GM18870 (cell line): ENCODE measurements at regions not wholly inside any gene's neighbourhood (a gene's known extent, or its start where the extent isn't known, plus 50 kb on each side); places are given as distances from the start of the nearest gene placed in this dataset.
"Not testable (repeated sequence)": the region's sequence is repeated elsewhere in the genome, so short reads cannot be mapped to it uniquely, and the experiment has no call there.

Experiments
- ATAC-seq: cut with Tn5 transposase; IDR thresholded peaks from one replicate; pipeline ENCODE4 v1.9.1; 2021; ENCODE audit warnings: moderate library complexity; ENCODE audit not compliant: unreplicated experiment

DNA sequence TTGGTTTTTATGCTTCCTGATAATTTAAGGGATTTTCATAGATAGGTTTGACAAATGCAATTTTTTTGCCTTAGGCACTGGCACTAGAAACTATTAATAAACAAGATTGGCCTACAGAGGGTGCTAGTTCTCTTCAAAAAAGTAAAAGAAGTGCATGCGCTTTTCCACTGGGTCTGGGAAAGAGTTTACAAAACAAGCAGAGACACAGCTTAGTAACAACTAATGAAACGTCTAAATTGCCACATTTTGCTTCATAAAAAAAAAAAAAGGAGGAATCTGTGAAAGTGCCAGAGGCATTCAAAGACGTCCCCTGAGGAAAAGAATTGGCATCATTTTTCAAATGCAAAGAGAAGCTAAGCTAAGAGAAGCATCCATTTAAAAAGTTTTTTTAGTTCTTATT lies 58.3 kb upstream of the EEA1 start:
- ATAC-seq: no peak

DNA sequence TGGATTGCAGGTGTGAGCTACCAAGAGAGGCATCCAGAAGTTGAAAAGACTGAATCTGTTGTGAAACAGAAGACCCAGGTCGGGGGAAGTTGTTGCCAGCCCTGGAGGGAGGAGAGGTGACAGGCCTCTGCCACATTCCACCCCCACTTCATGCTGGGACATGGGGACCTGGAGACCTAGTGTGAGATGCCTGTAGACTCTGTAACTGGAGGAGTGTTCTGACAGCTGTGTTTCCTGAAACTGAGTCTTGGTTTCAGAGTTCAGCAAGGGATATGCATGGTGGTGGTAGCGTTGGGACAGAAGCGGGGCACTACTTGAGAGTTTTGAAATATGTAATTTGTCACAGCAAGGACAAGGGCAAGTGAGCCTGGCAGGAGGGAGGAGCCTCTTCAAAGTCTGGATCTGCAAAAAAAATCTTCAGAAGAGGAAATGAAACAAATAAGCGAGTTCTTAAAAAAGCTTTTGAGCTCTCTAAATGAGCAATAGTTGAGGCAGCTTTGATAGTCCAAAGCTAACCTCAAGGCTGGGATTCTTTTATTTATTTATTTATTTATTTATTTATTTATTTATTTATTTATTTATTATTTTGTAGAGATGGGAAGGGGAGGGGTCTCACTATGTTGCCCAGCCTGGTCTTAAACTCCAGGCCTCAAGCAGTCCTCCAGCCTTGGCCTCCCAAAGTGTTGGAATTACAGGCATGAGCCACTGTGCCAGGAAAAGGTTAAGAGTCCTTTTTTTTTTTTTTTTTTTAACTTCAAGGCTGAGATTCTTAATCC lies 58.9 kb upstream of the EEA1 start:
- ATAC-seq: peak; percentile 88

DNA sequence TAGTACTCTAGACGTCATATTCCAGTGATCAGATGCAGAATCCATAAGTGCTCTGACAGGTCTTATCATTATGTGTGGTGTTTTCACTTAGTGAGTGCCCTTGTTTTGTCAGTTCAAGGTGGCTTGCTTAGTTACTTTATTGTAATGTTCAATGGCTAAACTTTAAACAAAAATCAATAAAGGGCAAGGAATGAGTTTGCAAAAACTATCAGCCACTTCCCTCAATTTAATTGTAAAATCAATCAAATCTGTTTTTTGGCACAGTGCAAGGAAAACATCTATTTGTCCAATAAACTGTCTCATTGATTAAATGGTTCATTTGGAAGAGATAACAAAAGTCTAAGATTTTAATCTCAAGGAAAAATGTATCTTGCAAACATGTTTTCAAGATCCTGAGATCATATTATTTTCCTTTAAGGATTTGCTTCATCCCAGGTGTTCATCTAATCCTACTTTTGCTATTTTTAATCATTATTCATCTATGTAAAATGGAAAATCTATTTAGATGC lies 59.6 kb upstream of the EEA1 start:
- ATAC-seq: no peak

DNA sequence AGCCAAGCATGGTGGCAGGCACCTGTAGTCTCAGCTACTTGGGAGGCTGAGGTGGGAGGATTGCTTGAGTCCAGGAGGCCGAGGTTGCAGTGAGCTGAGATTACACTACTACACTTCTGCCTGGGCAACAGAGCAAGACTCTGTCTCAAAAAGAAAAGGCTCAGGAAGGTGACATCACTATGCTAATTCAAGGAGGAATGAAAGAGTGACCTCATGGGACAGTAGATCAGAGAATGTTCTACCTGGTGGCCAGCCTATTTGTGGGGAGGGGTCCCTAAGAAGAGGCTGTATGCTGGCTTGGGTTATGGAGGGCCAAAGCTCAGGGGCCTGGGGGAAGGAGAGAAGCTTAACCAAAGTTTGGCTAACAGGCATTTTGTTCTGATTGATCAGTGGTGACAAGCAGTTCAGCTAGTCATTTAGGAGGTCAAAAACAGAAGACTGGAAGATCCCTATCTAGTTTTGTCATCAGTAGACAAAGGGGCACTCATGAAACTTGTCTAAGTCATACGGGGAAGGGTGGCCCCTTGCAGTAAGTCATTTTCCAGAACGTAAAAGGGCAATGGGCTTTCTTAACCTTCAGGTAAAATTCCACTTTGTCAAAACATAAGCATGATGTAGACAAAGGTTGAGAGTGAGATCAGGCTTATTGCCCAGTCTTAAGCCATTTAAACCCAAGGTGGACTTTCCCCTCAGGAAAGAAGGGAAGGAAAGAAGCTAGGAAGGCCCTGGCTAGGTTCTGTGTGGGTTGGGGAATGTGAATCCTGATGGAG lies 60.8 kb upstream of the EEA1 start:
- ATAC-seq: peak; percentile 23

DNA sequence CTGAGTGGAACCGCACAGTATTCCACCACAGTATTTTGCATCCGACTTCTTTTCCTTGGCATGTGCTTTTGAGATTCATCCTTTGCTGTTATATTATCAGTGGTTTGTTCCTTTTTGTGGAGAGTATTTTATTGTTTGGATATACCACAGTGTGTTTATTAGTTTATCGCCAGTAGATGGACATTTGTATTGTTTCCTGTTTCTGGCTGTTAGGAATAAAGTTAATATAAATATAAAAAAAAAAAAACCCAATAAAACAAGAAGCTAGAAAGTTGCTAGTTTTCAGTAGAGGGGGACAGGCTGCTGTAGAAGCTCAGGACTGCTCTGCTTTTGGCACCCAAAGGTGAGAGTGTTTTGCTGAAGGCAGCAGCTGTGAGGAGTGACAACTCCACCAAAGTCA lies 62.0 kb upstream of the EEA1 start:
- ATAC-seq: no peak

DNA sequence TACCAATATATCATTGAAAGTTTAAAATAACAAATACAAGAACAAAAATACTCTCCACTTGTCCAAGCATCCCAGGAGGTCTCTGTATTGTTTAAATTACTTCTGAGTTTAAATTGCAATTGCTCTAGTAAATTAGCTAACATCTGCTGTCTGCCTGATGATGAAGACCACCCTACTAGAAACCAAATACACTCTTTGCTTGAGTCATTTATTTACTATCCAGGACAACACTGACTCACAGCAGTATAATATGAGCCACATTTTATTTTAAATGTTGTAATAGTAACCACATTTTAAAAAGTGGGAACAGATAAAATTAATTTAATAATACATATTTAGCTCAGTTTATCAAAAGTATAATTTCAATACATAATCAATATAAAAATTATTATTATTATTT lies 62.9 kb upstream of the EEA1 start:
- no peak for ATAC-seq

DNA sequence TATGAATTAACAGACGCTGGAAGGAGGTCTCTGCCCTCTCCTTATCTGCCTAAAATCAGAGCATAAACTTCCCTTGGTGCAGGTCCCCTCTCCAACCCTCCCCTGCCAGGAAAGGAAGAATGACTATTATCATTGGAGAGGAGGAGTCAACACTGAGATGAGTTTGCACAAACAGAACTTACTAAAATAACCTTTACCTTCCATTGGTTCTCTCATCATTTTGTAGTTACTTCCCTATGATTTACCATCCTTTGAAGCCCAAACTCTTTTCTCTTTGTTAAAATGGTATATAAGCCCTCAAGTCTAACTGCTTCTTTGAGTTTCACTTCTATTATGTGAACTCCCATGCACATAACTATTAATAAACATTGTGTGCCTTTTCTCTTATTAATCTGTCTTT lies 64.2 kb upstream of the EEA1 start:
- no peak for ATAC-seq

DNA sequence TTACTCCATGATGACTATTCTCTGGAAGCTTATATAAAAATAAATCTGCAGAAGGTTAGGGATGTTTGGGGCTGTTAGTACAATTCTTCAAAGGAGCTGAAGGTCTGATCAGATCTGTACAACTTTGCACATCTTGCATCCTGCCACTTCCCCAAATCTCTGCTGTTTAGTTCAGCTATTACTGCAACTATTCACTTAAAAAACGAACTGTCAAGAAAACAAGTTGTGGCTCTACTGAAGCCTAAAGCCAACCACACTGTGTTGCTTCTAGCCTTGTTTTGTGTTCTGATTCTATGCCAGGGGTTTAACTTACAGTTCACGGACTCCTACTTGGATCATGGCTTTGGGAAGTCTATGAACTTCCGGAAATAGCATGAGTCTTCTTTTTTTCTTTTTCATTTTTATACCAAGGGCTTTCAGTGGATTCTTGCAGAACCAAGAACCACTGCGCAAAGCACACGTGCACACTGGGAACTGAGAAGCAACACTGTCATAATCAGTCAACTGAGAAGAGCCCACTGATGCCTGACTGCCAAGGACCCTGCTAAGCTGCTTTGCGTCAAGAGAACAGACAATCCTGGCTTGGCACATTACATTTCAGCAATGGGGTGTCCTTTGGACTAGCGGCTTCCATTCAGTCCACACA lies 66.3 kb upstream of the EEA1 start:
- ATAC-seq: peak; percentile 71

DNA sequence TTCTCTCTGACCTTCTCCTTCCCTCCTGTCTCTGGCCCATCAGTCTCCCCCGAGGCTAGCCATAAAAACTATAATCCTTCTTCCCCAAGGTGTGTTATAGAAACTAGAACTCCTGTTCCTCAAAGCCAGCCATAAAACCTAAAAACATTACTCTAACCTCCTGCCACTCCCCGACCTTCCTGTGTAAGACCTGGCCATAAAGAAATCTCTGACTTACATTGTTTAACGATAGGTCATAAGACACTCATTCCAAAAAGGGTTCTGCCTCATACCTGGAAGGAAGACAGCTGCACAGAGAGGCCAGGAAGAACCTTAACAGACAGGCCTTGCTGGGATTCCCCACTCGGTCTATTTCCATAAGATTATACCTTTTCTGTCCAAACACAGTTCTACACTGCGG lies 70.9 kb upstream of the EEA1 start:
- ATAC-seq: no peak

DNA sequence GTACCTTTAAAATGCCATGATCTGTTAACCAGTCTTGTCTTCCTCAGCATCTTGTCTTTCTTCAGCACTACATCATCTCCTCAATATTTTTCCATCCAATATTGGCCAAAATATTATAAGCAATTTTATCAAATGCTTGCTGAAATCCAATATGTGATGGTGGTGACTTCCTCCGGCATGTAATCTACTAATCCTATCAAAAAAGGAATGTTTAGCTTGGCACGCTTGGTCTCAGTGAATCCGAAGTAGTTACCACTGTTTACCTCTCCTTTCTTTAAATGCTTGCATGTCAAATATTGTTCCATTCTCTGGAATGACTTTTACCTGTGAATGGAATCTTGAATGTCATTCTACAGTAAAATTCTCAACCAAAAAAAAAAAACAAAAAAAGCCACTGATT lies 72.3 kb upstream of the EEA1 start:
- ATAC-seq: no peak

DNA sequence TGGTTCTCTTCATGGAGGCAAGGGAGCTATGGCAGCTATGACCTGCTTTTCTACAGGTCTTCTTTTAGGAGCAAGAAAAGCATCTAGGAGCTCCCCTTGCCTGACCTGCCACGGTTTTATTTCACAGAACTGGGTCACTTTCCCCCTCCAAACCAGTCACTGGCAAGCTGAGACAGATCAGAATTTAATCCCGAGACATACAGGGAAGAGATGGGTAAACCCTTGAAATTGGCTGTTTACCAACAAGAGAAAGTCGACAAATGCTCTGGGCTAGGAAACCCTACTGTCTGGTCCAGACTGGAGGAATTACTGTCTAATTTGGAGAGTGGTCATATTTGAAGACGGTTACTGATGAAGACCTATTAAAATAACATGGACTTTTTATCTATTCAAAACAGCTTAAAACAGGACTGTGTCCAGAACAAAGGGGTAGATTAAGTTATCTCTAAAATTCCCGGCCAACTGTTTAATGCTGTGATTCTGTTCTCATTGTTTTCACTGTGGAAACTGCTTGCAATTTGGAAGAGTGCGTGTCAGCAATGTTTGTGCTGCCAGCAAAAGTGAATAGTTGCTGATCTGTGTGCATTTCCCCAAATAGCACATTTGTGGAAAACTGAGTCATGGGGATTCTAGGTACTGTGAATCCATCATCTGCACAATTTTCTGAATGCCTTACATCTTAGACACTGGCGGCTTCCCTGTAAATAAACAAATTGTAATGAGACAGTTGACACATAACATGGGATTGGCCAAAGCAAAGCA lies 73.4 kb upstream of the EEA1 start:
- no peak for ATAC-seq

DNA sequence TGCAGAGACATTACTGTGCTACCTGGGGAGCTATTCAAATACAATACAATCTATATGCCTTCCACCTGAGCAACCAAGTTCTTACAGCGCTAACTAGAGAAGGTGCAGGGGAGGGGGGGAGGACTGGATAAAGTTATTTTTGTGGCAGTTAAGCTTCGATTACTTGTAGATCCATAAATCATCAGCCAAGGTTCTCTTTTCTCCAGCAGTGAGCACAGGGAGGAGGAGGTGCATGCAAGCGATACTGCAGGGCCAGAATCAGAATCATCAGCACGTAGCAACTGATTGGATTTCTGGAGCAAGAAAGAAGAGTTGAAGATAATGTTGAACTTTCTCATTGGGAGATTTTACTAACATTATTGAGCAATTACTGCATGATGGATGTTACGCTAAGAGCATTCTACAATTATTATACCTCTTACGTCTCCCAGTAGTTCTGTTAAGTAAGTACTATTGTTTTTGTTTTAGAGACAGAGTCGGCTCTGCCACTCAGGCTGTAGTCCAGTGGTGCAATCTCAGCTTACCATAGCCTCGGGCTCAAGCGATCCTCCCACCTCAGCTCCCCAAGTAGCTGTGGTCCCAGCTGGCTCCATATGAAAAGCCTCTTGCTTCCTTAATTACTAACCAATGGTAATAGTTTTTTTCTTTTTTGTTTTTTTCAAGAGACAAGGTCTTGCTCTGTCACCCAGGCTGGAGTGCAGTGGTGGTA lies 74.6 kb upstream of the EEA1 start:
- ATAC-seq: no peak

DNA sequence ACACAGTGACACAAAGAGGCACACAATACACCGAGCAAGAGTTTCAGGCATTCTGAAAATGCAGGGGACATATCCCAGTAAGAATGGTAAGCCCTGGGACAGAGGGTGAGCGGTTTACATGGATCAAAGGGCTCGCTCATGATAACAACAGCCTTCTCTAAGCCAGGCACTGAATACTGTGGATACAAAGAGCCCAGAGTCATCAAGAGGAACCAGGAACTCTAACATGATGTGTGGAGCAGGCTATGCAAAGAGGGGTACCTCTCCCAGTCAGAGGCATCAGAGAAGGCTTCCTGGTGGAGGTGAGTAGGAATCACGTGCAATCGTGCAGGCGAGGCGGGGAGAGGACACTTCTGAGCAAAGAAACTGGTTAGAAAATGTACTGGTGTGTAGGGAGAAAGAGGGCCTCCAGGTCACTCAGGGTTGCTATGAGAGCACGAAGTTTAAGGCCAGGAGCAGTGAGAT lies 76.9 kb upstream of the EEA1 start:
- ATAC-seq: no peak

DNA sequence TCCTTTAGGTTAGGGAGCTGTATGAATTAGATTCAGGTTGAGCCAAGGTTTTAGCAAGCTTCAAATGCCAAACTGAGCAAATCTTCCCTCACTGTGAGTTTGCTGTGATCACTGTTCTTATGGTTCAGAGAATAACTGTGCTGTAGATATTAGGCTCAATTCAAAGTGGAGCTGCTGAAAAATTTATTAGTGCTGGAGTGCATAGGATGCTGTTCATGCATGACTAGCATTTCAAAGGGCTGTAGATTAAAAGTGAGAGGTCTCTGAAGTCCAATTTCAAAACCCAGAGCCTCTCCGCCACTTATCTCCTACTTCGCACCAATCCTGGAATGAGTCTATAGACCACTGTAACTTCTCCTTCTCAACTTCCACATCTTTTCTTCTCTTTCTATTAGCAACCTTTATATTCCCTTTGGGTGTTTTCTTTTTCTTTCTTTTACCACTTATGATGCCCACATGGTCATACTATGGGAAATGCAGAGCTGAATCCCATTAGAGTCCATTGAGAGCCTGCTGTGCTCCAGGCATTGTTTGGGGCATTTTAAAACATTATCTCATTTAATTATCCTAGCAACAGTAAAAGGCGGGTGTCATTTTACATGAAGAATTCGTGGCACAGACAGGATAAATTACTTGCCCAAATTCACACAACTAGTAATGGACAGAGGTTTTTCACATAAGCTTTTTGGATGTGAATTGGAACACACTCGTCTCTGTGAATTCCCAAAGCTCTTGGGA lies 77.5 kb upstream of the EEA1 start:
- no peak for ATAC-seq

DNA sequence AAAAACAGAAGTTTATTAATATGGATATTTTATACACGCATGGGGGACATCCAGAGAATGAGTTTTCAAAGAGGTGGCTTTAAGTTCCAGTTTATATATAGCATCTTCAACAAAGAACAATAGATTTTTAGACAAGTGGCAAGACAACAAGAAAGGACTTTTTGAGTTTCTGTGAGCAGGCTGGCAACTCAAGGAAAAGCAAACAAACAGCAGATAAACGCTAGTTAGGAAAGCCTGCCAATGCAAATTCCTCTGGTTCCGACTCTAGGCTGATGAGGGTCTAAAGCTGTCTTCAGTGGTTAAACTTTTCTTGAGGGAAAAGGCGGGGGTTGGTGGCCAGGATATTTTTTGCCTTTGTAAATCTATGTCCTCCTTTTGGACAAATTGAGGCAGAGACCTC lies 78.4 kb upstream of the EEA1 start:
- ATAC-seq: no peak

DNA sequence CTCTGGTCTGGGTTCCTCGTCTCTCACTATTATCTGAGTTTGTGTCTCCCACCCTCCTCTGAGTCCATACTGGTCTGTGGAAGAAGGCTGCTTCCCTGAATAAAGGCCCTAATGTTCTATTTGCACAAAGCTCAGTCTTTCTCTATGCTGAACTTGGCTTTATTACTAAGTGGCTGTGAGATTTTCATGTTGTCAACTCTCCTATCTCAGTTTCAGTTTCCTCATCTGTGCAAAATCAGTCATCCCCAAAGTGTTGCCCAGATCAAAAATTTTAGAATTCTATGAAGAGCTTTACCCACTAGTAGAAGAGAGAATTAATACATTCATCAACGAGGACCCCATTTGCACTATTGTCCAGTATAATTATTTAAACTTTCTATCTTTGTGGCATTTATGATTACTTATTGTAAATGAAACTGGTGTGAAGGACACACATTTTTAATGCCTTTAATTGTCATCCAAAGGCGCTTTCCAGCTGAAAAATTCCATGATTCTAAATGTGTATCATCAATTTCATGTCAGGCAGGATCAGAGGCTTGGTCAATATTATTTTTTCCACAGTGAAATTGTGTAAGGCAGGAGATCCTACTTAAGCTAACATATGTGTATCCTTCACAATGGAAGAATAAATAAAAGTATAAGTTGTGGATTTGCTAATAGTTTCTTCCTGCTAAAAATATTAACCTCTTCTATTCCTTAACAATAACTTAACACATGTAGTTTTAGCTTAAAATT lies 79.1 kb upstream of the EEA1 start:
- peak; percentile 78 for ATAC-seq

DNA sequence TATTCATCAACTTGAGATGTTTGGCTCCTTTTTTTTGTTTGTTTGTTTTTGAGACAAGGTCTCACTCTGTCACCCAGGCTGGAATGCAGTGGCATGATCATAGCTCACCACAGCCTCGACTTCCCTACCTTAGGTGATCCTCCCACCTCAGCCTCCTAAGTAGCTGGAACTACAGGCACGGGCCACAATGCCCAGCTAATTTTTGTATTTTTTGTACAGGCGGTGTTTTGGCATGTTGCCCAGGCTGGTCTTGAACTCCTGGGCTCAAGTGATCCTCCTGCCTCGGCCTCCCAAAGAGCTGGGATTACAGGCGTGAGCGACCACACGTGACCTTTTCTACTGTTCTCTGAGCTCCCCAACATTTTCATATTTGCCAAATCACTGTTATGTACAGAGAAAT lies 79.8 kb upstream of the EEA1 start:
- ATAC-seq: not testable (repeated sequence)

DNA sequence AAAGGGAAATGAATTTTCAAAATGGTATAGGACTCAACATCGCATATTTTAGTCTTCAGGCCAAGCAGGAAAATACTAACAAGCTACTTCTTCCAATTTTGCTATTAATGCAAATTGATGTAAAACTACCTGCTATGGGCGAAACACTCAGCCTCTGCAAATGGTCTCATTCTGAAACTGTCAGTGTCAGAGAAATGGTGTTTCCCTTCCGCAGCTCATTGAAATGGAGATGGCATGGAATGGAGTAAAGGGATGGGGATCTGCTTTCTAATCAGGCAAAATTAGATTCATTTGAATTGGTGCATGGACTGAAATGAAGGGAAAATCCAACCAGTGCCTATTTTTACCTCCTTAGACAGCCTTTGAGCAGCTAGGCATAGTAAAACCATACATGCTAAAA lies 80.4 kb upstream of the EEA1 start:
- no peak for ATAC-seq

DNA sequence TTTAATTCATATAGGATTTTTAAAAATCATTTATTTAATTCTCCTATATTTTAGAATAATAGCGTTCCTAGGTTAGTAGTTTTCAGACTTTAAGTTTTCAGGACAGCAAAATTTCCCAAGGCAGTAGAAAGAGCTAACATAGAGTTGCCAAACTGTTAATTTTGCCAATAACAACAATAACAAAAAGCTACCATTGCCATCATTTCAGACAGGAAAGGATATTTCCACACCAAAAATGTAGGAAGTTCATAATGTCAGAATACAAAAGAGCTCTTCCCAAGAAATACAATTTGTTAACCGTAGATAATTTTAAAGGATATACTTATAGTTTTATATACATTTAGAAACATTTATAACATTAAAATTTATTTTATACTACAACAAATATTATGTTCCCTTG lies 81.4 kb upstream of the EEA1 start:
- no peak for ATAC-seq
